ENCODE measurements at regions not wholly inside any gene's neighbourhood (a gene's known extent, or its start where the extent isn't known, plus 50 kb on each side); places are given as distances from the start of the nearest gene placed in this dataset.

GRCh38 chr11:32039149-32039548 is 51.7 kb upstream of the RCN1 start:
- H3K9me3 Mint-ChIP-seq: no peaks in the 10 kb centered on the region
- H3K27ac Mint-ChIP-seq: no peak overlapping the region
- H3K4me1 Mint-ChIP-seq (ENCODE audit: low read depth): no peaks in the 10 kb centered on the region
- H3K27me3 Mint-ChIP-seq (ENCODE audit: low read depth): peaks cover 3% of the 10 kb centered on the region
- H3K36me3 Mint-ChIP-seq (ENCODE audit: low read depth): no peaks in the 10 kb centered on the region
- H3K4me3 Mint-ChIP-seq: no peak overlapping the region
- no peak for DNase-seq (ENCODE audit: low spot score)

GRCh38 chr11:32034680-32035079 is 56.2 kb upstream of the RCN1 start:
- H3K4me3 Mint-ChIP-seq: no peak overlapping the region
- no peaks in the 10 kb centered on the region for H3K36me3 Mint-ChIP-seq (ENCODE audit: low read depth)
- H3K27ac Mint-ChIP-seq: no peak overlapping the region
- H3K9me3 Mint-ChIP-seq: no peaks in the 10 kb centered on the region
- no peaks in the 10 kb centered on the region for H3K4me1 Mint-ChIP-seq (ENCODE audit: low read depth)
- DNase-seq (ENCODE audit: low spot score): no peak
- H3K27me3 Mint-ChIP-seq (ENCODE audit: low read depth): peaks cover 6% of the 10 kb centered on the region

- Mint-ChIP-seq H3K9me3 (no peaks in the 10 kb centered on the region), H3K27me3 (ENCODE audit: low read depth) (peaks cover 6% of the 10 kb centered on the region), H3K4me3 (no peak overlapping the region), H3K36me3 (ENCODE audit: low read depth) (no peaks in the 10 kb centered on the region), H3K27ac (no peak overlapping the region), H3K4me1 (ENCODE audit: low read depth) (no peaks in the 10 kb centered on the region)
- DNase-seq (ENCODE audit: low spot score): no peak
Observed at GRCh38 chr11:32034149-32034548, 56.7 kb upstream of the RCN1 start.

- no peak overlapping the region for H3K27ac Mint-ChIP-seq
- H3K4me3 Mint-ChIP-seq: no peak overlapping the region
- H3K9me3 Mint-ChIP-seq: no peaks in the 10 kb centered on the region
- H3K27me3 Mint-ChIP-seq (ENCODE audit: low read depth): peaks cover 6% of the 10 kb centered on the region
- no peaks in the 10 kb centered on the region for H3K36me3 Mint-ChIP-seq (ENCODE audit: low read depth)
- no peaks in the 10 kb centered on the region for H3K4me1 Mint-ChIP-seq (ENCODE audit: low read depth)
- no peak for DNase-seq (ENCODE audit: low spot score)
Observed at GRCh38 chr11:32033491-32033890, 57.4 kb upstream of the RCN1 start.

- Mint-ChIP-seq H3K36me3 (ENCODE audit: low read depth) (no peaks in the 10 kb centered on the region), H3K27me3 (ENCODE audit: low read depth) (peaks cover 6% of the 10 kb centered on the region), H3K9me3 (no peaks in the 10 kb centered on the region), H3K4me1 (ENCODE audit: low read depth) (no peaks in the 10 kb centered on the region), H3K4me3 (no peak overlapping the region), H3K27ac (no peak overlapping the region)
- no peak for DNase-seq (ENCODE audit: low spot score)
Observed at GRCh38 chr11:32033067-32033466, 57.8 kb upstream of the RCN1 start.

GRCh38 chr11:32032478-32032877 is 58.4 kb upstream of the RCN1 start:
- Mint-ChIP-seq H3K4me3 (no peak overlapping the region), H3K36me3 (ENCODE audit: low read depth) (no peaks in the 10 kb centered on the region), H3K4me1 (ENCODE audit: low read depth) (no peaks in the 10 kb centered on the region), H3K27ac (no peak overlapping the region), H3K27me3 (ENCODE audit: low read depth) (peaks cover 5% of the 10 kb centered on the region), H3K9me3 (no peaks in the 10 kb centered on the region)
- no peak for DNase-seq (ENCODE audit: low spot score)

- no peaks in the 10 kb centered on the region for H3K36me3 Mint-ChIP-seq (ENCODE audit: low read depth)
- no peak overlapping the region for H3K4me3 Mint-ChIP-seq
Observed at GRCh38 chr11:32032052-32032451, 58.8 kb upstream of the RCN1 start.

GRCh38 chr11:32030875-32031503 is 59.9 kb upstream of the RCN1 start:
- Mint-ChIP-seq H3K27me3 (ENCODE audit: low read depth) (peaks cover 3% of the 10 kb centered on the region), H3K4me1 (ENCODE audit: low read depth) (no peaks in the 10 kb centered on the region), H3K9me3 (no peaks in the 10 kb centered on the region), H3K27ac (no peak overlapping the region), H3K36me3 (ENCODE audit: low read depth) (no peaks in the 10 kb centered on the region), H3K4me3 (no peak overlapping the region)
- no peak for DNase-seq (ENCODE audit: low spot score)

More at GRCh38 chr11:32032052-32032451, 58.8 kb upstream of the RCN1 start:
- DNase-seq (ENCODE audit: low spot score): no peak
- no peaks in the 10 kb centered on the region for H3K9me3 Mint-ChIP-seq
- peaks cover 3% of the 10 kb centered on the region for H3K27me3 Mint-ChIP-seq (ENCODE audit: low read depth)
- no peak overlapping the region for H3K27ac Mint-ChIP-seq
- H3K4me1 Mint-ChIP-seq (ENCODE audit: low read depth): no peaks in the 10 kb centered on the region

GRCh38 chr11:32029721-32030120 is 61.2 kb upstream of the RCN1 start:
- Mint-ChIP-seq H3K27ac (no peak overlapping the region), H3K4me1 (ENCODE audit: low read depth) (no peaks in the 10 kb centered on the region), H3K27me3 (ENCODE audit: low read depth) (peaks cover 3% of the 10 kb centered on the region), H3K4me3 (no peak overlapping the region), H3K36me3 (ENCODE audit: low read depth) (no peaks in the 10 kb centered on the region), H3K9me3 (no peaks in the 10 kb centered on the region)
- no peak for DNase-seq (ENCODE audit: low spot score)

DNA sequence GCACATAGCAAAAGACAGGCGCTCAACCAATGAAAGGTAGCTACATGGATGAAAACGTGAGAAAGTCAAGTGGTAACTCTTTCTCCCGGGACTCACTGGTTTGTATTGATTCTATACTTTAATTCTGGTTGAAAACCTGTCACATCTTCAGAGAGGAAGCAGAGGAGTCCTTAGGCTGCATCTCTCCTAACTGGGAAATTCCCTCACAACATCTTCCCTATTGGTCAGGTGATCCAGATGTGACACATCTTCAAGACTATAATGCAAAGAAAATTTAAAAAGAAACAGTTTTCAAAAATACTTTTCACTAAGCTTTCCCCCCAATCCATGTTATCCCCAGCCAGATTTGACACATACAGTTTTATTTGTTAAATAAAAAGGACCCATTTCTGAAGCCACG is 62.7 kb upstream of the RCN1 start:
- H3K36me3 Mint-ChIP-seq (ENCODE audit: low read depth): no peaks in the 10 kb centered on the region
- peaks cover 3% of the 10 kb centered on the region for H3K27me3 Mint-ChIP-seq (ENCODE audit: low read depth)
- H3K4me1 Mint-ChIP-seq (ENCODE audit: low read depth): no peaks in the 10 kb centered on the region
- no peaks in the 10 kb centered on the region for H3K9me3 Mint-ChIP-seq
- no peak overlapping the region for H3K4me3 Mint-ChIP-seq
- H3K27ac Mint-ChIP-seq: no peak overlapping the region
- DNase-seq (ENCODE audit: low spot score): no peak

DNA sequence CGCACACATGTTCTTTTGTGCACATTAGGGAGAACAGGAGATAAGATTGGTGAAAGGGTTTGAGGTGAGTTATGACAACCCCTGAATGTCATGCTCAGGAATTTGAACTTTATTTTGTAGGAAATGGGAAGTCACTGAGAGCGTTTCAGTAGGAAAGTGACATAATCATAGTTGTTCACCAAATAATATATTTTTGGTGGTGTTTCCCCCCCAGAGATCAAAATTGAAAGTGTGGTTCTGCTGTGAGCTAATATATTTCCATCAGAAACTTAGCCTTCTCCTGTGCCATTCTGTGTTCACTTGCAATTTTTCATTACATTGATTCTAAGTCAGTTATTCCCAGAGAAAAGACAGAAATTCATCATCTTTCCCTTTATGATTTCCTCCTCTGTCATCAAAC is 64.1 kb upstream of the RCN1 start:
- H3K36me3 Mint-ChIP-seq (ENCODE audit: low read depth): no peaks in the 10 kb centered on the region
- H3K4me1 Mint-ChIP-seq (ENCODE audit: low read depth): no peaks in the 10 kb centered on the region
- H3K27ac Mint-ChIP-seq: no peak overlapping the region
- H3K9me3 Mint-ChIP-seq: no peaks in the 10 kb centered on the region
- H3K4me3 Mint-ChIP-seq: no peak overlapping the region
- no peaks in the 10 kb centered on the region for H3K27me3 Mint-ChIP-seq (ENCODE audit: low read depth)
- DNase-seq (ENCODE audit: low spot score): no peak

- no peak overlapping the region for H3K27ac Mint-ChIP-seq
- DNase-seq (ENCODE audit: low spot score): no peak
- no peaks in the 10 kb centered on the region for H3K4me1 Mint-ChIP-seq (ENCODE audit: low read depth)
- H3K27me3 Mint-ChIP-seq (ENCODE audit: low read depth): no peaks in the 10 kb centered on the region
- no peaks in the 10 kb centered on the region for H3K36me3 Mint-ChIP-seq (ENCODE audit: low read depth)
- H3K4me3 Mint-ChIP-seq: no peak overlapping the region
- H3K9me3 Mint-ChIP-seq: no peaks in the 10 kb centered on the region
Observed at GRCh38 chr11:32024948-32025347, 65.9 kb upstream of the RCN1 start.

- Mint-ChIP-seq H3K4me1 (ENCODE audit: low read depth) (no peaks in the 10 kb centered on the region), H3K4me3 (no peak overlapping the region), H3K27me3 (ENCODE audit: low read depth) (no peaks in the 10 kb centered on the region), H3K27ac (no peak overlapping the region), H3K36me3 (ENCODE audit: low read depth) (no peaks in the 10 kb centered on the region), H3K9me3 (no peaks in the 10 kb centered on the region)
- no peak for DNase-seq (ENCODE audit: low spot score)
Observed at GRCh38 chr11:32023370-32024305, 67.2 kb upstream of the RCN1 start.

GRCh38 chr11:32018672-32019071 is 72.2 kb upstream of the RCN1 start:
- Mint-ChIP-seq H3K9me3 (no peaks in the 10 kb centered on the region), H3K36me3 (ENCODE audit: low read depth) (no peaks in the 10 kb centered on the region), H3K27ac (no peak overlapping the region), H3K4me1 (ENCODE audit: low read depth) (no peaks in the 10 kb centered on the region), H3K4me3 (no peak overlapping the region), H3K27me3 (ENCODE audit: low read depth) (peaks cover 3% of the 10 kb centered on the region)
- no peak for DNase-seq (ENCODE audit: low spot score)
